HG03342 (cell line): ENCODE measurements at regions not wholly inside any gene's neighbourhood (a gene's known extent, or its start where the extent isn't known, plus 50 kb on each side); places are given as distances from the start of the nearest gene placed in this dataset.
"Not testable (repeated sequence)": the region's sequence is repeated elsewhere in the genome, so short reads cannot be mapped to it uniquely, and the experiment has no call there.

Experiments
- ATAC-seq: cut with Tn5 transposase; IDR thresholded peaks from one replicate; pipeline ENCODE4 v1.9.1; 2021; ENCODE audit warnings: mild to moderate bottlenecking, moderate library complexity; ENCODE audit not compliant: unreplicated experiment

DNA sequence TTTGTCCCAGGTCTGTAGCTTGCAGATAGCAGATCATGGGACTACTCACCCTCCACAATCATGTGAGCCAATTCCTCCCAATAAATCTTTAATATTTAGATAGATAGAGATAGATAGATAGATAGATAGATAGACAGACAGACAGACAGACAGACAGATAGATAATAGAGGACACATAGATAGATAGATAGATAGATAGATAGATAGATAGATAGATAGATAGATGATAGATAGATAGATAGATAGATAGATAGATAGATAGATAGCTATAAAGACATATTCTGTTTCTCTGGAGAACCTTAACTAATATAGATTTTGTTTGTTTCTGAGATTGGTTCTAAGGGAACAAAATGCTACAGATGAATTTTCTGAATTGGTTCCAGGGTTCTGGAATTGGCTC is 82.3 kb upstream of the PRDX6 start:
- ATAC-seq, result not testable (repeated sequence)

DNA sequence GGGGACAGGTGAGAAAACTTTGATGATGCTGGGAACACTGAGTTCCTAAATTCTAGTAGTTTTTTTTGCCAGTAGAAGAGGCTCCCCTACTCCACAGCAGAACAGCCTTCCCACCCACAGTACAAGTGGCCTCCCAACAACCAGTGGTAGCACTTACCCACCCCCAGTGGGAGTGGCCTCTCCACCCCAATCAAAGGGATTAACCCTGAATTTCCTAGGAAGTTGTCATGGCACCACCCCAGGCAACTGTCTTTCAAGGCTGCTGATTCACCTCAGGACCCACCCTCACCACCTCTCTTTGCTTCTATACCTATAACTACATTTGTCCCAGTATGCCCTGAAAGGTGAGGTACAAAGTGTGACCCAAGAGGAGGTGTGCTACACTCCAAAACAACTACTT is 81.4 kb upstream of the PRDX6 start:
- no peak for ATAC-seq

DNA sequence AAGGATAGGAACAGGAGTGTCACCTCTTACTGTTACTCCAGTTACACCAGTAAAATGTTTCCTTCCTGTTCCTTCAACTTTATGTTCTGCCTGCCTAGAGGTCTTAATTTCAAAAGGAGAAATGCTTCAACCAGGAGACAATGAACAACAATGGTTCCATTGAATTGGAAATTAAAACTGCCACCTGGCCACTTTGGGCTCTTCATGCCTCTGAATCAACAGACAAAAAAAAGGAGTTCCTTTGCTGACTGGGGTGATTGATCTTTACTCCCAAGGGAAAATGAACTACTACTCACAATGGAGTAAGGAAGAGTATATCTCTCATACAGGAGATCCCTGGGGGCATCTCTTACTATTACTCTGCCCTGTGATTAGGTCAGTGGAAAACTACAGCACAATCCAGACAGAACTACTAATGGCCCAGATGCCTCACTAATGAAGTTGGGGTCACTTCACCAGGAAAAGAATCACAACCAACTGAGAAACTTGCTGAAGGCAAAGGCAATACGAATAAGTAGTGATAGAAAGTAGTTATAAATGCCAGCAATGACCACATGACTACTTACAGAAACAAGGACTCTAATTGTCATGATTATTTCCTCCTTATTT is 76.6 kb upstream of the PRDX6 start:
- ATAC-seq, result no peak

DNA sequence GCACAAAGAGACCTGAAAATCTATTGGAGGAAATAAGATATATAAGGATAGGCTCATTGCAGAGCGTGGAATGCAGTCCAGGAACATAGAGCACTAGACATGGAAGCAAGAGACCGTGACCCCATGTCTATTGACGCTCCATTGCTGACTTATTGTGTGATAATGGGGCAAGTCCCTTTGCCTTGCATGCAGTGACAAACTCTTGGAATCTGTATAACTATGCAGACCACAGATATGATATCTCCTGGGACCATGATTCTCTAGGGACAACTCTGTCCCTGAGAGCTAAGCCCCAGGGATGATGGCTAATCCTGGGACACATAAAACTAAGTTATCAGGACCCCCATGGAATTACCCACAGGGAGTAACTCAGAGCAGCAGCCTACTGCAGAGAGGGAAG is 73.1 kb upstream of the PRDX6 start:
- no peak for ATAC-seq

DNA sequence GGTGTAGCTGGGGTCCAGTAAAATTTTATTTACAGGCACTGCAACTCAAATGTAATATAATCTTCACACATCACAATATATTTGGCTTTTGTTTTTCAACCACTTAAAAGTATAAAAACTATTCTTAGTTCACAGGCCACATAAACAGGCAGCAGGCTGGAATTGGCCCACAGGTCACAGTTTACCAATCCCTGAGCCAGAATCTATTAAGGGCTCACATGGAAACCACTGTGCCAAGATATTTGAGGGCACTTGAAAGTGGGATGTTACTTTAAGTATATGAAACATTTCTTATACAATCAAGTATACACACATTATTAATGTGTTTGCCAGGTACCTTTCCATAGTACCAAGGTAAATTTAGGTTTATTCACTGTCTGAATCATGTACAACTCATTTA is 71.9 kb upstream of the PRDX6 start:
- ATAC-seq, result no peak

DNA sequence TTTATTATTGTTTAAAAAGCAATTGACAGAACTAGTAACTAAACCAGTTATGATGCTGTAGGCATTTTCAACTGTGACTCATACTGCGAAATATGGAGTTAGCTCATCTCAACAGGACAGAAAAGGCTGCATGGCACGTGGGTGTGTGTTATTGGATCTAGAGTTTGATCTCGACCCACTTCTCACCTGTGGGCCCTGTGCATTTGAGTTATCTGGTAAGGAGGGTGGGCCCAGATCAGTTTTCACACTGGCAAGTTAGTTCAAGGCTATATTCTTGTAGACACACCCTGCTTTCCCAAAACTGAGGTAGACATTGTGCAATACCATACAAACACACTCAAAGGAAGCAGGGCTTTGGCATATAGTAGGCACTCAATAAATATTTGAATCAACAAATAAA is 71.3 kb upstream of the PRDX6 start:
- ATAC-seq, result no peak

DNA sequence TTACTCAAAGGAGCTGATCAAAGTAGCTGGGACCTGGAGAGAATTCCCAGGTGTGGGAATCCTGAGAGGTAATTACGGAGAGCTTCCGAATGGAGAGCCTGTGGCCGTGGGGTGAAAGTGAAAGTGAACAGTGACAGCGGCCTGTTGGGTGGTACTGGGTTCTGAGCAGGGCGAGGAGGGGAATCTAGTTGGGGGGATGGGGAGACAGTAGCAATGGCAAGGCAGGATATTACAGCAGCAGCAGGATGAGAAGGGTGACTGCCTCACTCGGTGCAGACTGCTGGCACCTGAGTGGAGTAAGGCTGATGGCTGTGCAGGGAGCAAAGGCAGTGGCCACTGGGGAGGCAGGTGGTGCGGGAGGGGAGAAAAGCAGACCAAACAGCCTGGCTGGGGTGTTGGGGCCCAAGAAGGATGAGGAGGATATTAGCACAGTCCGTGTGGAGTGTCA is 70.3 kb upstream of the PRDX6 start:
- no peak for ATAC-seq

DNA sequence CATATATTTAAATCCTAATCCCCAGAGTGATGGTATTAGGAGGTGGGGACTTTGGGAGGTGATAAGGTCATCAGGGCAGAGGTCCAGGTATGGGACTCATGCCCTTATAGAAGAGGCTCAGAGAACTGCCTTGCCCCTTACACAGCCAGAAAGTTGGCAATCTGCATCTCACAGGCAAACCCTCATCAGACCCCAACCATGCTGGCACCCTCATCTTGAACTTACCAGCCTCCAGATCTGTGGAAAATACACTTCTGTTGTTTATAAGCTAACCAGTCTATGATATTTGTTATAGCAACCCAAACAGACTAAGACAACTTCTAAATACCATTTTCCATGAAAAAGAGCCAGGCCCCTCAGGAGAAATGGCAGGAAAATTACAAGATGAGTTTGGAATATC is 69.3 kb upstream of the PRDX6 start:
- no peak for ATAC-seq

DNA sequence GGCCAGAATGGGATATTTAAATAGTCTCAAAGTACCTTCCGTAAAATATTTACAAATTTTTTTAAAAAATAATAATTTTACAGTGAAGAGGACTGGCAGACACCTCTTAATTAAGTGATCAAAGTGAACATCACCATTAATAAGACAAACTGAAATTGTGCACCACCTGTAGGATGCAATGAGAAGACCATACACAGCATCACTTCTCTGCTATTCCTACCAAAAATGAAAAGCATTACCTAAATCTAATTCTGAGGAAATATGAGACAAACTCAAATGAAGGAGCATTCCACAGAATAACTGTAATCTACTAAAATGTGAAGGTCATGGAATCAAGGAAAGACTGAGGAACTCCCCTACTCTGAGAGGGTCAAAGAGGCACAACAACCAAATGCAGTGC is 68.2 kb upstream of the PRDX6 start:
- ATAC-seq, result no peak

DNA sequence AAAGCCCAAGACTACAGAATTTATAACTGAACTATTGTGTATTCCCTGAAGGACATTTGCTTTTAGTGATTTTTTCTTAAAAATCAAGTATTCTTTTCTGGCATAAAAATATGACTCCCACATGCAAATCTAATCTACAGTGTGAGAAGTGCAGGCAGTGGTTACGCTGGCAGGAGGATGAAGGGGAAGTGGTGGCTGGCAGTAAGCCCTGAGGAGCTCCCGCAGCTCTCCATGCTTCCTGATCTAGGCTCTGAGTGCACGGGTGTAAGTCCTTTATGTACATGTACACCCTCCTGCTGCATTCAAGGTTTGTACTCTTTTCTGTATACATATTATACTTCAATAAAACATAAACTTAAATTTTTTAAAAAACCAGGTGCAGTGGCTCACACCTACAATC is 67.5 kb upstream of the PRDX6 start:
- no peak for ATAC-seq

DNA sequence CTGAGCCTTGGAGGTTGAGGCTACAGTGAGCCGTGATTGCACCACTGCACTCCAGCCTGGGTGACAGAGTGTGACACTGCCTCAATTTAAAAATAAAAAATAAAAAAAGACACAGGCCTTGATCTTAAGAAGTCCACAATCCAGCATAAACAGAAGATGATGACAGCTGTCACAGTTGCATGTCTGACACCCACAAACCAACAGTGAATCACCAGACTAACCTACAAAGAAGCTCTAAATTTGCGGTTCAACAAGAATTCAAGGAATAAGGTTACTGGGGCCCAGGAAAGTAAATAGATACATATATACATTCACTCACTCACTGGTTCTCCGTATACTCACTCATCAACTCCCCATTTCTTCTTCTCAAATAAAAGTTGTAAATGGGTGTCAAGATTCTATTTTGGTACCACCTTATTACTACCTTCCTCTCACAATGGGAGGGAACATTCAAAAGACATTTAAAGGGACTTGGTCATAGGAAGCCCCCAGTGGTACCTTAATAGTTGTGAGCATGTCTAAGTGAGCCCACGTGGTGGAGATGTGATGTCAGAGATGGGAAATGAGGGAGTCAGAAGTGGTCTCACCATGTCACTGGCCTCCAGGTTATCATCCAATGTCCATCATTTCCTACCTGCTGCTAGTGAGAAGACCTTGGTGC is 66.9 kb upstream of the PRDX6 start:
- no peak for ATAC-seq

DNA sequence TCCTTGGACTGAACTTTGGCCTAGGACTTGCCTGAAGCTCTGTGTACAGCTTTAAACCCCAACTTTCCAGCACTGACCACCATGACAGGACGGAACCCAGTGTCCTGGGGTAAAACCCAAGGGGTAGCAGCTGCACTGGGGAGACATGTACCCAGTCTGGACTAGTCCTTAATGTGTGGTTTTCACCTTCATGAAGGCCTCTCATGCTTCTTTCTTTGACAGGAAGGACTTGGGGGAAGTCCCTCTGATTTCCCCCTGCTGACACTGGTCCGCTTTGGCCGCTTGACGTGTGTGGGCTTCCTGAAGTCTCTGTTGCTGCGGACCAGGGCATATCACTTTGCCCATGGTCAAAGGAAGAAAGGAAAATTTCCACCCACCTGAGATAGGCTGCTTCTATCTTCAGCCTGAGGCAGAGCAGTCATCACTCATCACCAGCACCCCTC is 66.3 kb upstream of the PRDX6 start:
- ATAC-seq, result peak; percentile 44

DNA sequence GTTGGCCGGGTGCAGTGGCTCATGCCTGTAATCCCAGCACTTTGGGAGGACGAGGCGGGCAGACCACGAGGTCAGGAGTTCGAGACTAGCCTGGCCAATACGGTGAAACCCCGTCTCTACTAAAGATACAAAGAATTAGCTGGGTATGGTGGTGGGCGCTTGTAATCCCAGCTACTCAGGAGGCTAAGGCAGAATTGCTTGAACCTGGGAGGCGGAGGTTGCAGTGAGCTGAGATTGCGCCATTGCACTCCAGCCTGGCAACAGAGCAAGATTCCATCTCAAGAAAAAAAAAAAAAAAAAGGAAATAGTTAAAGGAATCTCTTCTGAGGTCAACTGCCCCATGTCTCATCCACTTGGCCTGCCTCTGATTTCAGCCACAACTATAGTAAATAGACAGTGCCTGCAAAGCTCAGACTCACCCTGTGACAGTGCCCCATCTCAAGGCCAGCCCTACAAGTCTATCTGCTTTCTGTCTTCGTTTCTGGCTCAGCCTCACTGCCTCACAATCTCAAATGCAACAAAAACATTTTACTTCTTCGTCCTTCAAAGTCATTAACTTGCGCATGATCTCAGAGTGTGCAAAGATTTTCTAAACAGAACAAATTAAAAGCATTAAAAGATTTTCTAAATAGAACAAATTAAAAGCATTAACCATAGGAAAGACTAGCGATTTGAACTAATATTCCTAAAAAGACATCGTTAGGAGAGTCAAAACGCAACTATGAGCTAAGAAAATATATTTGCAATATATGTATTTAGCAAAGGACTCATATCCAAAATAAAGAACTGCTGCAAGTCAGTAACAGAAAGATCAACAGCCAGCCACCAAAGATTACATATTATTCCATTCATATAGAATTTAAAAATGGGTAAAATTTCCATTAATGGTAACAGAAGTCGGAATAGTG is 65.0 kb upstream of the PRDX6 start:
- no peak for ATAC-seq

DNA sequence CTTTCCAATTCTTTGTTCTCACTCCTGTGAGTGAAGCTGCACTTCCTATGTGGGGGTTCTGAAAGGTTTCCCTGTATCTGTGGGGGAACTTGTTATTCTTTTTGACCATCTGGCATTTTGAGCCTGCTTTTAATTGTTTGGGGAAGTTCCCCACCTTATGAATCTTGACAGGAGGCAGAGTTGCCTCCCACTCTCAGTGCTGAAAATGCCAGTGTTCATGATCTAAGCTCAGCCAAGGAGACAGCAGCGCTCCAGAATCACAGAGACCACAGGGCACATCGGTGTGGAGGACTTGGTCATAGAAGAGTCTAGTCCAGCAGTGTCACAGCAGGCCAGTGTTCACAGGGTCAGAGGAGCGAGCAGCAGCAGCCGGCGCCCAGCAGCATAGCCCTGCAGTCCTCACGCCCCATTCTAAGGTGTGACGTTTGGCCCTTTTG is 63.8 kb upstream of the PRDX6 start:
- no peak for ATAC-seq

DNA sequence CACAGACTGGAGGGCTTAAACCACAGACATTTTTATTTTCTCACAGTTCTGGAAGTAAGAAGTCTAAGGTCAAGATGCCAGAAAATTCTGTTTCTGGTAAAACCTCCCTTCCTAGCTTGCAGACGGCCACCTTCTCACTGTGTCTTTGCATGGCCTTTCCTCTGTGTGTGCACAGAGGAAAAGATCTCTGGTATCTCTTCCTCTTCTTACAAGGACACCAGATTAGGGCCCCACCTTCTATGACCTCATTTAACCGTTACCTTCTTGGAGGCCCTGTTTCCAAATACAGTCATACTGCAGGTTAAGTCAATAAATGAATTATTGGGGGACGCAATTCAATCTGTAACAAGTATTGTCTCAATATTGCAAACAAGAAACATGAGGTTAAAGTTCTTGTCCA is 63.0 kb upstream of the PRDX6 start:
- ATAC-seq, result peak; percentile 49

DNA sequence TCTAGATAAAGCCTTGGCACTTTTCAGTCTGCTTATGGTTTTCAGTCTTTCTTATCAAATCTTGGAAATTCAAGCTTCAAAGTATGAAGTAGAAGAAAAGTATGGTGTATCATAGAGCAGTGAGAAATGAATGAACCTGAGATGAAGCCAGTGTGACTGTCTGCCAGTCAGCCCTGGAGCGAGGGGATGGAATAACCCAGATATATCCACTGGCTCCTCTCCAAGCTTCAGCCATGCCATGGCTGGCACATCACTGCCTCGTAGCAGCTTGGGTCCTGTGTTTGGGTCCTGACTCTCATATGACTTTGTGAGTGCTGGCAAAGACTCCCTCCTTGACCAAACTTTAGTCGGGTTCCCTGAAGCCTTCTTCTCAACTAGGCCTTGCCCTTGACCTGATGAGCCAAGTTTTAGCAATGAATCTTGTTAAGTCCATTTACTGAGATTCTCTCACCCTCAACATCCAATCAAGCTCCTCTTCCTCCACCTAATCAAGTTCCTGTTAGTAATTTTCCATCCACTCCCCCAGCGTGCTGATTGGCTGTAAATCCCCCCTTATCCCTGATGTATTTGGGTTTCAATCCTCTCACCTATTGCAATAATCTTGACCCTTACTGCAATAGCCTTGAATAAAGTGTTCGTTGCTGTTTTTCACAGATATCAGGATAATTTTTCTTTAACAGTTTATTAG is 62.5 kb upstream of the PRDX6 start:
- ATAC-seq, result no peak

DNA sequence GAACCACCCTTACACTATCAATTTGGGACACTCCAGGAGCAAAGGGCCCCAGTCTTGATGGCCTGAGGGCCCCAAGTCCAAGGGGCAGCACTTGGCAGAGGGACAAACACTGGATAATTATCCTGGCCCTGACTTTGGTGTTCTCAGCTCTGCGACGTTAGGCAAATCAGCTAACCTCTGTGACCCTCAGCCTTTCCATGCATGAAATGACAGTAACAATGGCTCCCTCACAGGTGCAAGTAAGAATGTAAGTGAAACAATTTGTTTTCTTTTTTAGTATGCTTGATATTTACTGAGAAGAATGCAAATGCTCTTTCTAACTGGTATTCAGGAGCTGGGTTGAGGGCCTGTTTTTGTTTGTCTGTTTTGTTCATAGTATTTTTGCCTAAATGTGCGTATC is 61.6 kb upstream of the PRDX6 start:
- ATAC-seq, result peak; percentile 38

DNA sequence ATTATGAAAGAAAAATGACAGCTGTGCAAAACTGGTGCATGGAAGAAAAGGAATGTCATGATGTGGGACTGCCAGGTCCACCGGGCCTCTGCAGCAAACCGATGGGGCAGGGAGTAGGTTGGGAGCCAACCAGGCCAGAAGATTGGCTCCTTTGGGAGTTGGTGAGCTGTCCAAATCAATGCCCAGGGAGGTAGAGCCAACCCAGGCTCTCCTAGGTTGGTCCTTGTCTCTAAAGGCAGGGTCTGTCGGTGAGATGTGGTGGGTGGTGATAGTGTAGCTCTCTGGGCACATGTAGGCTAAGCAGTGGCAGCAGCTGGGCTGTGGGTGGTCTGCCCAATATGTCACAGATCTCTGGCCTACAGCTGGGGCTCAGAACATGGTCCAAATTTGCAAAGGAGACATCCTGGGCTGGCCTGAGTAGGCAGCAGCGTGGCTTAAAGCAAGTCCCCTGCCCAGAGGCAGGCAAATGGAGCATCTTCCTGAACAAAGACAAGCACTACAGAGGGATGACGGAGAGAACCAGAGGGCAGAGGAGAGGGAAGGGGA is 61.2 kb upstream of the PRDX6 start:
- ATAC-seq, result peak; percentile 2

DNA sequence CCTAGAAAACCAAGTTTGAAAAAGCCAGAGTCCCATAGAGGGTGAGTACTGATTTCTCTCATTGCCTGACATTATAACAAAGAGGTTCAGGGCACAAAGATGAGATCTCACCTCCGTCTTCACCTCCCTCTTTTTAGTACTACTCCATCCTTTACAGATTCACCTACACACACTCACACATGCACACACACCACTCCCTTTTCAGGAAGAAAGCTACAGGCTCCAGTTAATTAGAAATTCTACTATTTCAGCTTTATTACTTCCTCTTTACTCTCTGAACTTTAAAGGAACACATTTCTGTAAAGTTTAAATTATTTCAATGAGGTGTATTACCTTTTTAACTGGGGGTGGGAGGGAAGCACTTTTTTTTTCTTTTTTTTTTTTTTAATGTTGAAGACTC is 59.6 kb upstream of the PRDX6 start:
- no peak for ATAC-seq

DNA sequence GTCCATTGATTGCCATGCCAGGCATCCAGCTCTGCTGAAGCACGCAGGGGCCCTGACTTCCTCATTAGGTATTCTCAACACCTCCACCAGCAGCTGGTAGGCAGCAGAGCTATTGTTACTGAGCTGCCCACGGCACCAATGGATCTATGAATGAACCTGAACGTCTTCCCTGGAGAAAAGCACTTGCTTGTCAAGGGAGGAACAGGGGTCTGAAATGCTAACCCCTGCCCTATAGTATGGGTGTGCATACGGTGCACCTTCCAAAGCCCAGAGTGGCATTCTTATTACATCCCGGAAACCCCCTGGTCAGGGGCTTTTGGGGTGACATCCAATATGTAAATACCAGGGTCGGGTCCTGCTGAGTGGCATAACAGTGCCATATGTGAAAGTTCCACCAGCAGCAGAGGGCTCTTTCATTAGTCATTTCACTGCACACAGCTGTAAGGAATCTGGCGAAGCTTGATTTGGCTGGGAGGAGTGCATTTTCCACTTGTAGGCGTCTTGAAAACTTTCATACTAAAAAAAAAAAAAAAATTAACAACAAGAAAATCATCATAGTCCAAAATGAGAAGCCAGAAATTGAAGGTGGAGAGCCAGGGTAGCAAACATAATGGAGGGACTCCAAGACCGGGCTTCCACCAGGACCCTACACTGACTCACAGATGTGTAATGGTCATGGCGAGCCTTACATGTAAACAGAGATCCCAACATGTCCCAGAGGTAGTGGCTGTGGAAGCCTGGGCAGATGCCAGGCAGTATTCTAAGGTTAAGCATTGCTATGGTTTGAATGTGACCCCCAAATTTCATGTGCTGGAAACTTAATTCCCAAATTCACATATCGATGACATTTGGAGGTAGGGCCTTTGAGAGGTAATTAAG is 58.8 kb upstream of the PRDX6 start:
- ATAC-seq, result peak; percentile 27
